NB4 (cell line): ENCODE measurements at regions not wholly inside any gene's neighbourhood (a gene's known extent, or its start where the extent isn't known, plus 50 kb on each side); places are given as distances from the start of the nearest gene placed in this dataset.

ENCODE experiments used
- POLR2A ChIP-seq: IDR thresholded peaks from 2 replicates; pipeline ENCODE4 v1.6.1; 2011; ENCODE audit warnings: mild to moderate bottlenecking; ENCODE audit not compliant: insufficient read length; ENCODE audit errors: extremely low read depth
- TF ChIP-seq, protein P1 (sequence below): IDR thresholded peaks from one replicate; pipeline ENCODE4 v1.5.1; 2012; ENCODE audit warnings: low read depth, low read length

DNA sequence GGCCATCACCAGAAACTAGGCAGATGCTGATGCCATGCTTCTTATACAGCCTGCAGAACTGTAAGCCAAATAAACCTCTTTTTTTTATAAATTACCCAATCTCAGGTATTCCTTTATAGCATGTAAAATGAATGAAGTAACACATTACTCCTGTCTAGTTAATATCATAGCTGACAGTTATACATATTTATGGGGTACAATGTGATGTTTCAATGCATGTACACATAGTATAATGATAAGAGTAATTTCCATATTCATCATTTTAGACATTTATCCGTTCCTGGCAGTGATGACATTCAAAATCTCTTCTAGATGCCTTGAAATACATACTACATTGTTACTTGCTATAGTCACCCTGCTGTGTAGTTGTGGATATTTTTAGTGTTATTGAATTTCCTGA is 85.4 kb upstream of the SLC35F3 start:
- TF ChIP-seq, protein P1, sequence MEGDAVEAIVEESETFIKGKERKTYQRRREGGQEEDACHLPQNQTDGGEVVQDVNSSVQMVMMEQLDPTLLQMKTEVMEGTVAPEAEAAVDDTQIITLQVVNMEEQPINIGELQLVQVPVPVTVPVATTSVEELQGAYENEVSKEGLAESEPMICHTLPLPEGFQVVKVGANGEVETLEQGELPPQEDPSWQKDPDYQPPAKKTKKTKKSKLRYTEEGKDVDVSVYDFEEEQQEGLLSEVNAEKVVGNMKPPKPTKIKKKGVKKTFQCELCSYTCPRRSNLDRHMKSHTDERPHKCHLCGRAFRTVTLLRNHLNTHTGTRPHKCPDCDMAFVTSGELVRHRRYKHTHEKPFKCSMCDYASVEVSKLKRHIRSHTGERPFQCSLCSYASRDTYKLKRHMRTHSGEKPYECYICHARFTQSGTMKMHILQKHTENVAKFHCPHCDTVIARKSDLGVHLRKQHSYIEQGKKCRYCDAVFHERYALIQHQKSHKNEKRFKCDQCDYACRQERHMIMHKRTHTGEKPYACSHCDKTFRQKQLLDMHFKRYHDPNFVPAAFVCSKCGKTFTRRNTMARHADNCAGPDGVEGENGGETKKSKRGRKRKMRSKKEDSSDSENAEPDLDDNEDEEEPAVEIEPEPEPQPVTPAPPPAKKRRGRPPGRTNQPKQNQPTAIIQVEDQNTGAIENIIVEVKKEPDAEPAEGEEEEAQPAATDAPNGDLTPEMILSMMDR: no peak
- TF ChIP-seq POLR2A: no peak
